ENCODE measurements at regions not wholly inside any gene's neighbourhood (a gene's known extent, or its start where the extent isn't known, plus 50 kb on each side); places are given as distances from the start of the nearest gene placed in this dataset.

- TF ChIP-seq CTCF (IDR thresholded peaks at IDR 0.05) (no peak), POLR2A (IDR thresholded peaks at IDR 0.05) (no peak)
Observed at GRCh38 chr5:51465165-51465564, 81.9 kb downstream of the ISL1 start.

Measured in lower leg skin (tissue), 3 donors.